SK-N-SH treated with all-trans-retinoic acid at 6 μM for 48 hours (cell line): ENCODE measurements at regions not wholly inside any gene's neighbourhood (a gene's known extent, or its start where the extent isn't known, plus 50 kb on each side); places are given as distances from the start of the nearest gene placed in this dataset.

Experiments
- ATAC-seq: fragments of 200-7000 bp; cut with Tn5 transposase; 3 replicates; pipeline ENCODE4 v1.9.1; 2020; ENCODE audit warnings: mild to moderate bottlenecking, moderate library complexity
- ARNTL ChIP-seq: fragments of 450-650 bp; formaldehyde crosslinking; IDR thresholded peaks from 2 replicates; pipeline ENCODE4 v1.5.0; 2020; ENCODE audit warnings: low read depth, mild to moderate bottlenecking, moderate library complexity, borderline replicate concordance
- CREB5 ChIP-seq: fragments of 250-450 bp; sonication (Bioruptor Pico); IDR thresholded peaks from 2 replicates; pipeline ENCODE4 v1.5.1; 2020; ENCODE audit warnings: low read depth, mild to moderate bottlenecking, moderate library complexity
- CSDC2 ChIP-seq: fragments of 250-450 bp; sonication (Bioruptor Pico); IDR thresholded peaks from 2 replicates; pipeline ENCODE4 v1.5.0; 2020; ENCODE audit warnings: mild to moderate bottlenecking, moderate library complexity
- GLIS3 ChIP-seq: fragments of 250-450 bp; sonication (Bioruptor Pico); IDR thresholded peaks from 2 replicates; pipeline ENCODE4 v1.5.0; 2020; ENCODE audit warnings: mild to moderate bottlenecking, moderate library complexity
- ISL1 ChIP-seq: fragments of 250-450 bp; sonication (Bioruptor Pico); IDR thresholded peaks from 2 replicates; pipeline ENCODE4 v2.1.2; 2022; ENCODE audit warnings: mild to moderate bottlenecking, moderate library complexity
- OSR1 ChIP-seq: fragments of 250-450 bp; sonication (Bioruptor Pico); IDR thresholded peaks from 2 replicates; pipeline ENCODE4 v1.8.0; 2022; ENCODE audit warnings: moderate library complexity, mild to moderate bottlenecking, inconsistent platforms
- PATZ1 ChIP-seq: fragments of 250-450 bp; sonication (Bioruptor Pico); IDR thresholded peaks from 2 replicates; pipeline ENCODE4 v1.8.0; 2020; ENCODE audit warnings: mild to moderate bottlenecking, moderate library complexity, borderline replicate concordance
- PPARA ChIP-seq: fragments of 250-450 bp; sonication (Bioruptor Pico); IDR thresholded peaks from 2 replicates; pipeline ENCODE4 v1.5.0; 2020; ENCODE audit warnings: mild to moderate bottlenecking, borderline replicate concordance
- RARB ChIP-seq: fragments of 250-450 bp; sonication (Bioruptor Pico); IDR thresholded peaks from 2 replicates; pipeline ENCODE4 v1.8.0; 2021; ENCODE audit warnings: mild to moderate bottlenecking, moderate library complexity
- SNAI2 ChIP-seq: fragments of 250-450 bp; sonication (Bioruptor Pico); IDR thresholded peaks from 2 replicates; pipeline ENCODE4 v1.5.0; 2020; ENCODE audit warnings: mild to moderate bottlenecking, moderate library complexity
- TCF4 ChIP-seq: fragments of 250-450 bp; sonication (Bioruptor Pico); IDR thresholded peaks from 2 replicates; pipeline ENCODE4 v1.8.0; 2021; ENCODE audit warnings: mild to moderate bottlenecking, moderate library complexity, borderline replicate concordance
- TOX ChIP-seq: fragments of 250-450 bp; sonication (Bioruptor Pico); IDR thresholded peaks from 2 replicates; pipeline ENCODE4 v1.8.0; 2021; ENCODE audit warnings: mild to moderate bottlenecking, moderate library complexity, borderline replicate concordance
- TSHZ2 ChIP-seq: fragments of 250-450 bp; sonication (Bioruptor Pico); IDR thresholded peaks from 2 replicates; pipeline ENCODE4 v1.5.0; 2020; ENCODE audit warnings: mild to moderate bottlenecking, moderate library complexity
- ZC3H10 ChIP-seq: fragments of 250-450 bp; sonication (Bioruptor Pico); IDR thresholded peaks from 2 replicates; pipeline ENCODE4 v1.5.1; 2021; ENCODE audit warnings: mild to moderate bottlenecking, moderate library complexity
- ZFP3 ChIP-seq: fragments of 250-450 bp; sonication (Bioruptor Pico); IDR thresholded peaks from 2 replicates; pipeline ENCODE4 v1.5.0; 2020; ENCODE audit warnings: mild to moderate bottlenecking, moderate library complexity
- ZFP30 ChIP-seq: fragments of 450-650 bp; formaldehyde crosslinking; IDR thresholded peaks from 2 replicates; pipeline ENCODE4 v1.5.0; 2022; ENCODE audit warnings: mild to moderate bottlenecking, moderate library complexity
- ZNF565 ChIP-seq: fragments of 450-650 bp; formaldehyde crosslinking; conservative IDR thresholded peaks from 2 replicates; pipeline ENCODE4 v1.5.0; 2020; ENCODE audit warnings: low read depth, mild to moderate bottlenecking, moderate library complexity
- ZNF70 ChIP-seq: fragments of 450-650 bp; formaldehyde crosslinking; IDR thresholded peaks from 2 replicates; pipeline ENCODE4 v1.5.0; 2020; ENCODE audit warnings: mild to moderate bottlenecking, moderate library complexity
- ZNF8 ChIP-seq: fragments of 450-650 bp; formaldehyde crosslinking; IDR thresholded peaks from 2 replicates; pipeline ENCODE4 v1.5.0; 2020; ENCODE audit warnings: mild to moderate bottlenecking, moderate library complexity
- TF ChIP-seq, protein P1 (sequence below): fragments of 250-450 bp; sonication (Bioruptor Pico); IDR thresholded peaks from 2 replicates; pipeline ENCODE4 v1.5.1; 2021; ENCODE audit warnings: mild to moderate bottlenecking, moderate library complexity

DNA sequence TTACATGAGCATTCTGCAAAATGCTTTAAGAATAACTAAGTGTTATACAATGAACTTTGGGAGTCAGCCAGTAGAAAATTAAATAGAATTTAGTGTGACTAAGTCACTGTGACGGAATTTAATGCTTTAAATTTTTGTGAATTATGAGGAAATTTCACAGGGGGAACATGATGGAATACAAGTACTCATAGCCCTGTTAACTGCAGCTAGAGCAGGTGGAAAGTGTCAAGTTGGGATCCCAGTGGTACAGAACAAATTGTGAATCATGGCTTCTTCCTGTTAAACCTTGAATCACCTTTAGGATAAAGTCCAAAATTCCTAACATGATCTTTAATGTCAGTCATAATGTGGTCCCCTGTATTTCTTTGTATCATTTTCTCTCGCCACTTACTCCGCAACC, 212.2 kb upstream of the CENPE start (continued):
- no peak for TF ChIP-seq TSHZ2 (CRISPR knock-in tag)
- no peak for TF ChIP-seq TCF4 (CRISPR knock-in tag)
- no peak for TF ChIP-seq CSDC2 (CRISPR knock-in tag)
- TF ChIP-seq, all 23 proteins: peak for 0

GRCh38 chr4:103405415-103405814, 207.3 kb upstream of the CENPE start:
- no peak for ATAC-seq
- no peak for TF ChIP-seq SNAI2 (CRISPR knock-in tag)
- no peak for TF ChIP-seq PATZ1 (CRISPR knock-in tag)
- no peak for TF ChIP-seq ISL1
- no peak for TF ChIP-seq ARNTL (CRISPR knock-in tag)
- no peak for TF ChIP-seq OSR1 (CRISPR knock-in tag)
- no peak for TF ChIP-seq ZNF70 (CRISPR knock-in tag)
- no peak for TF ChIP-seq ZC3H10 (CRISPR knock-in tag)
- no peak for TF ChIP-seq ZNF8

DNA sequence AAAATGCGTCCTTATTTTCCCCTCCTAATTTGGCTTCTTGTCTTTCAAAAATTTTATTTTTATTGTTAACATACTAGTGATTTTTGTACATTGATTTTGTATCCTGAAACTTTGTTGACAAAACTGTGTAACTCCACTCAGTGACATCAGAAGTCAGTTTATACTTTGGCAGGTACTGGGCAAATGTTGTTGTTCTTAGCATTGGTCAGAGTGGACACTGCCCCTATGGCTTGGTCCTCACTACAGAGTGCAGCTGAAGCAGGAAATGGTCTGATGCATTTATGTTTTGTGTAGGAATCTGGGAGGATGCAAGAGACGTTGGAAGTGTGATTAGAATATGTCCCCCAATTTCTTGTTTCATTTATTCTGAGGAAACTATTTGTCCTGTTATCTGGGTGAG, 205.5 kb upstream of the CENPE start:
- TF ChIP-seq TOX (CRISPR knock-in tag) (no peak), ZNF8 (no peak), GLIS3 (CRISPR knock-in tag) (no peak), TCF4 (CRISPR knock-in tag) (no peak), ZC3H10 (CRISPR knock-in tag) (no peak), CREB5 (CRISPR knock-in tag) (no peak), SNAI2 (CRISPR knock-in tag) (no peak), RARB (CRISPR knock-in tag) (no peak), ZNF565 (CRISPR knock-in tag) (no peak), ZNF70 (CRISPR knock-in tag) (no peak), PATZ1 (CRISPR knock-in tag) (no peak), ZFP3 (CRISPR knock-in tag) (no peak), TSHZ2 (CRISPR knock-in tag) (no peak), OSR1 (CRISPR knock-in tag) (no peak), PPARA (no peak), ZFP30 (CRISPR knock-in tag) (no peak)
- TF ChIP-seq, protein P1, sequence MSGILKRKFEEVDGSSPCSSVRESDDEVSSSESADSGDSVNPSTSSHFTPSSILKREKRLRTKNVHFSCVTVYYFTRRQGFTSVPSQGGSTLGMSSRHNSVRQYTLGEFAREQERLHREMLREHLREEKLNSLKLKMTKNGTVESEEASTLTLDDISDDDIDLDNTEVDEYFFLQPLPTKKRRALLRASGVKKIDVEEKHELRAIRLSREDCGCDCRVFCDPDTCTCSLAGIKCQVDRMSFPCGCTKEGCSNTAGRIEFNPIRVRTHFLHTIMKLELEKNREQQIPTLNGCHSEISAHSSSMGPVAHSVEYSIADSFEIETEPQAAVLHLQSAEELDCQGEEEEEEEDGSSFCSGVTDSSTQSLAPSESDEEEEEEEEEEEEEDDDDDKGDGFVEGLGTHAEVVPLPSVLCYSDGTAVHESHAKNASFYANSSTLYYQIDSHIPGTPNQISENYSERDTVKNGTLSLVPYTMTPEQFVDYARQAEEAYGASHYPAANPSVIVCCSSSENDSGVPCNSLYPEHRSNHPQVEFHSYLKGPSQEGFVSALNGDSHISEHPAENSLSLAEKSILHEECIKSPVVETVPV = no peak
- TF ChIP-seq, all 23 proteins: peak for 0
- ATAC-seq = no peak
